ENCODE measurements at regions not wholly inside any gene's neighbourhood (a gene's known extent, or its start where the extent isn't known, plus 50 kb on each side); places are given as distances from the start of the nearest gene placed in this dataset.

DNA sequence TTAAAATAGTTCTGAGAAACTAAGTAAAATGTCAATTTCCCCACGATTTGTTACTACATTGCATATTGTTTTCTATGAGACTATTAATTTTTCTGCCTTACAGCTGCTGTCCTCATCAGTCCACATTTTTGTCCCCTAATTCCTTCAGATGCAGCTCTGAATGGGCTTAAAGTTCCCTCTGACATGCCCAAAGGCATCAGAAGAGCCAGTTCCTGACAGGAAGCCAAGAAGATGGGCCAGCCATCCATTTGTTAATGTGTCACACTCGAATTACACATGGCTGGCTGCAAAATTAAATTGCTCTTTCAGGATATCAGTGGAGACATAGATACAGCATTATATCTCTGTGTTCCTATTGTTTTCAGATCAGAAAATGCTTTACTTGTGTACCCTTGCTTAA lies 1223.0 kb downstream of the EPHA7 start:
- TF ChIP-seq, protein P1, sequence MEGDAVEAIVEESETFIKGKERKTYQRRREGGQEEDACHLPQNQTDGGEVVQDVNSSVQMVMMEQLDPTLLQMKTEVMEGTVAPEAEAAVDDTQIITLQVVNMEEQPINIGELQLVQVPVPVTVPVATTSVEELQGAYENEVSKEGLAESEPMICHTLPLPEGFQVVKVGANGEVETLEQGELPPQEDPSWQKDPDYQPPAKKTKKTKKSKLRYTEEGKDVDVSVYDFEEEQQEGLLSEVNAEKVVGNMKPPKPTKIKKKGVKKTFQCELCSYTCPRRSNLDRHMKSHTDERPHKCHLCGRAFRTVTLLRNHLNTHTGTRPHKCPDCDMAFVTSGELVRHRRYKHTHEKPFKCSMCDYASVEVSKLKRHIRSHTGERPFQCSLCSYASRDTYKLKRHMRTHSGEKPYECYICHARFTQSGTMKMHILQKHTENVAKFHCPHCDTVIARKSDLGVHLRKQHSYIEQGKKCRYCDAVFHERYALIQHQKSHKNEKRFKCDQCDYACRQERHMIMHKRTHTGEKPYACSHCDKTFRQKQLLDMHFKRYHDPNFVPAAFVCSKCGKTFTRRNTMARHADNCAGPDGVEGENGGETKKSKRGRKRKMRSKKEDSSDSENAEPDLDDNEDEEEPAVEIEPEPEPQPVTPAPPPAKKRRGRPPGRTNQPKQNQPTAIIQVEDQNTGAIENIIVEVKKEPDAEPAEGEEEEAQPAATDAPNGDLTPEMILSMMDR (IDR thresholded peaks at IDR 0.05): no peak
- H3K4me1 ChIP-seq: no peaks in the 10 kb centered on the region
- intact Hi-C loops (cut with DNase I): no loop called here
- no peaks in the 10 kb centered on the region for H3K27me3 ChIP-seq (ENCODE audit: low read depth)
- H3K4me3 ChIP-seq: no peak overlapping the region
- no peaks in the 10 kb centered on the region for H3K36me3 ChIP-seq
- H3K9me3 ChIP-seq: peaks cover 8% of the 10 kb centered on the region
- no peak for ATAC-seq
- DNase-seq: no peak
- H3K27ac ChIP-seq: no peak overlapping the region

DNA sequence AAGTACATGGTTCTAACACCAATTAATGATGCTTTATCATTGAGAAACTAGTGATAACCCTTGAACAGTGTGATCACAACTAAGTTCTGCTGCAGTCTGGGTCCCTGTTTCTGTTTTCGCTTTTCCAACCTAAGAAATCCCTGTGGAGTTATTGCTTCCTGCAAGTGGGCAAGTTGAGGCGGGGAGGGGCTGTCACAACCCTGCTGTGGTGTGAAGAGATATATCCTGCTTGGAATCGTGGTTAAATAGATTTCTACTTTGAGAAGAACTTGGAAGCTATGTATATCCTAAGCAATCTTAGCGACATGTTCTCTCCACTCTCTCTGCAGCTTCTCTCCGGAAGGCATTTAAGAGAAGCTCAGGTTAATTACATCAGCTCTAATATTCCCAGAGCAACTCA lies 1223.6 kb downstream of the EPHA7 start:
- Histone ChIP-seq H3K4me3 (no peak overlapping the region), H3K27me3 (ENCODE audit: low read depth) (no peaks in the 10 kb centered on the region), H3K9me3 (peaks cover 8% of the 10 kb centered on the region), H3K27ac (no peak overlapping the region), H3K4me1 (no peaks in the 10 kb centered on the region), H3K36me3 (no peaks in the 10 kb centered on the region)
- intact Hi-C loops (cut with DNase I): no loop called here
- TF ChIP-seq, protein P1 (IDR thresholded peaks at IDR 0.05): no peak
- ATAC-seq (no peak), DNase-seq (no peak)

DNA sequence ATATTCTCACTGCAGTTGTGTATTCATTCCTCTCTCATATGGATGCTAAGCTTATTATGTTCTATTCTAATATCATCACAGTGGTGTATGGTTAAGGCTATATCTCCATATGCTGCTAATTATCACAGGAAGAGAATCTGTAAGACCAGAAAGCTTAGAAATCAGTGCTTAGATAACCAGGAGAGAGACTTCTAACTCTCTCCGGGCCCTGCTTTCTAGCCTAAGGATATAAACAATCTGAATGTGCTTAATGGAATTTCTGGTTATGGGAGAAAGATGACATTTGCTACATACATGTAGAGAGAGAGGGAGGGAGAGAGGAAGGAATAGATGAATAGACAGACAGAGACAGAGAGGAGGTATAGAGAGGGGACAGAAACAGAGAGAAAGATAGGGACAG lies 1231.3 kb downstream of the EPHA7 start:
- ATAC-seq (no peak), DNase-seq (no peak)
- no peaks in the 10 kb centered on the region for H3K36me3 ChIP-seq
- no peaks in the 10 kb centered on the region for H3K4me1 ChIP-seq
- H3K27me3 ChIP-seq (ENCODE audit: low read depth): no peaks in the 10 kb centered on the region
- no peaks in the 10 kb centered on the region for H3K9me3 ChIP-seq
- no peak overlapping the region for H3K4me3 ChIP-seq
- intact Hi-C loops (cut with DNase I): no loop called here
- no peak overlapping the region for H3K27ac ChIP-seq
- TF ChIP-seq, protein P1 (IDR thresholded peaks at IDR 0.05): no peak

DNA sequence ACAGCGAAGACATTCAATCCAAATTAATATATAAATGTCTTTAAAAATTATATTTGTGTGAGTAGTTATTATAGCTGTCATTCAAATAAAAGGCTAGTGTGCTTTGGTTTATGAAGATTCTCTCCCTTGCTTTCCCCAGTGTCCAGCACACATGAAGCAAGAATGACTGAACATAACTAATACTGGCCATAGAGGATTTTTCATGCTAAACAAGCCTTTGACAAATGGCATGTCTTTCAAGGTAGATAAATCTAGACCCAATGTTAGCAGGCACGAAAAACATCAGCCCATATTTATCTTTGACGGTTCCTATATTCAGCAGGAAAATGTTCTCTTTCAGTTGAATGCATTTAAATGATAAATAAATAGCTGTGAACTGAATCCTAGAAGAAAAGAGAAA lies 1234.4 kb downstream of the EPHA7 start:
- intact Hi-C loops (cut with DNase I): no loop called here
- Histone ChIP-seq H3K4me3 (no peak overlapping the region), H3K9me3 (no peaks in the 10 kb centered on the region), H3K36me3 (no peaks in the 10 kb centered on the region), H3K27me3 (ENCODE audit: low read depth) (no peaks in the 10 kb centered on the region), H3K27ac (no peak overlapping the region), H3K4me1 (no peaks in the 10 kb centered on the region)
- TF ChIP-seq, protein P1 (IDR thresholded peaks at IDR 0.05): no peak
- ATAC-seq (no peak), DNase-seq (no peak)

DNA sequence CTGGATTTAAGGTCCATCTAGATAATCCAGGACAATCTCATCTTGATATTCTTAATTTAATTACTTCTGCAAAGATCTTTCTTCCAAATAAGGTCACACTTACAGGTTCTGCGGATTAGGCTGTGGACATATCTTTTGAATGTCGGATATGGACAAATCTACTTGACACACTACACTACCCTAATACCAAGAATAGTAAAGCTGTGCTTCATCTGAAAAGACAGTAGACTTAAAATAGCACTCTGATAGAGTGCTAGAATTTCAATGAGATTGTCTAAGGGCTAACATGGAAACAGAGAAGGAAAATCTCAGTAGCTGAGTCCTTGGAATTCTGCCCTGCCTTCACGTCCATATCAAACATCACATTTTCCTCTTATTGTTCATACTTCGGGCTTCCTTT lies 1238.0 kb downstream of the EPHA7 start:
- TF ChIP-seq, protein P1 (IDR thresholded peaks at IDR 0.05): no peak
- no peak overlapping the region for H3K4me3 ChIP-seq
- DNase-seq (no peak), ATAC-seq (no peak)
- no peaks in the 10 kb centered on the region for H3K27me3 ChIP-seq (ENCODE audit: low read depth)
- H3K9me3 ChIP-seq: no peaks in the 10 kb centered on the region
- H3K4me1 ChIP-seq: no peaks in the 10 kb centered on the region
- no peaks in the 10 kb centered on the region for H3K36me3 ChIP-seq
- no peak overlapping the region for H3K27ac ChIP-seq
- intact Hi-C loops (cut with DNase I): no loop called here

DNA sequence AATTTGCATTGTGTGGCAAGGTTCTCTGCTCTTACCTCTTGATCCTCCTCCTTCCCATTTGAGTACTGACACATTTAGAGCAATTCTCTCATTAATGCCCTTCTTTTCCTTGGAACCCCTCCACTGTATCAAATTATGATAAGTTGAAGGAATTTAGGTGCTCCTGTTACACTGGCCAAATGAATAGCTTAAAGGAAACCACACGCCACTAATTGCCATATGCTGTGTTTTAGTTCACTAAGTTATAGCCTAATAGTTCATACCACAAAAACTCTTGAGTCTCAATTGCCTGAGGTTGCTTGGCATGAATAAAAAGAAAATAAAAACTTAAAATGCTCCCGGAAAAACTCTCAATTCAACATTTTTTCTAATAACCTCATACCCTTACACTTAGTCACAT lies 1239.3 kb downstream of the EPHA7 start:
- ATAC-seq (no peak), DNase-seq (no peak)
- intact Hi-C loops (cut with DNase I): no loop called here
- TF ChIP-seq, protein P1 (IDR thresholded peaks at IDR 0.05): no peak
- no peaks in the 10 kb centered on the region for H3K27me3 ChIP-seq (ENCODE audit: low read depth)
- no peaks in the 10 kb centered on the region for H3K36me3 ChIP-seq
- no peaks in the 10 kb centered on the region for H3K9me3 ChIP-seq
- H3K27ac ChIP-seq: no peak overlapping the region
- no peak overlapping the region for H3K4me3 ChIP-seq
- no peaks in the 10 kb centered on the region for H3K4me1 ChIP-seq

Data from lower lobe of right lung (tissue), 2 donors.